ENCODE measurements at regions not wholly inside any gene's neighbourhood (a gene's known extent, or its start where the extent isn't known, plus 50 kb on each side); places are given as distances from the start of the nearest gene placed in this dataset.

- in situ Hi-C loops (cut with MboI) (no loop called here), intact Hi-C loops (cut with micrococcal nuclease) (no loop called here)
- WGBS (ENCODE audit: insufficient coverage, low coverage, missing lambda C conversion rate): 0% methylated on average over 1 of the region's 1 CpG
- H2AFZ ChIP-seq (ENCODE audit: low read depth, low read length): no peak overlapping the region
- DNase-seq (ENCODE audit: extremely low read depth in 1 of 4, low spot score in 3 of 4) (no peak), ATAC-seq (no peak), FAIRE-seq (no peak)
- ChIA-PET POLR2A (interaction anchor here (1.3 kb wide), 1 partner anchor 11 kb away, joined by 5 read pairs; no protein-coding TSS in a partner anchor), CTCF (ENCODE audit: low intra/inter-chr PET ratio) (no interaction called here)
- H3K9ac ChIP-seq (ENCODE audit: insufficient read depth in 1 of 2, low read depth in 2 of 2, low read length in 2 of 2): no peak overlapping the region
- H3K4me3 ChIP-seq: no peak overlapping the region
- peaks cover 0 to 21% of the 10 kb centered on the region in 2 experiments; a peak in 1 of 5 replicates for H3K4me1 ChIP-seq (replicated peaks in 1 of 2; ENCODE audit: control insufficient read depth in 2 of 2, insufficient read depth in 2 of 2, low read length in 2 of 2)
- no peak overlapping the region for H3K27ac ChIP-seq (ENCODE audit: extremely low read depth, low read depth, low read length)
- no TSS peak for BruUV-seq (replicated peaks)
- H4K20me1 ChIP-seq (replicated peaks; ENCODE audit: control insufficient read depth, insufficient read depth, low read length): no peaks in the 10 kb centered on the region
- TF ChIP-seq CBFA2T3 (IDR thresholded peaks at IDR 0.05) (no peak), ZNF655 (CRISPR knock-in tag; IDR thresholded peaks at IDR 0.05) (no peak), TEAD4 (IDR thresholded peaks at IDR 0.05; ENCODE audit: low read length) (no peak), TEAD4 (CRISPR knock-in tag; IDR thresholded peaks at IDR 0.05; ENCODE audit: borderline replicate concordance) (no peak), MYNN (IDR thresholded peaks at IDR 0.05) (no peak), MYNN (CRISPR knock-in tag; IDR thresholded peaks at IDR 0.05) (no peak), SNRNP70 (optimal IDR thresholded peaks at IDR 0.05; ENCODE audit: low read depth, low read length) (no peak), GTF2F1 (IDR thresholded peaks at IDR 0.05; ENCODE audit: low read depth, low read length) (no peak), TCF7 (IDR thresholded peaks at IDR 0.05; ENCODE audit: borderline replicate concordance) (no peak), RBM22 (IDR thresholded peaks at IDR 0.05; ENCODE audit: low read depth, low read length, poor library complexity, severe bottlenecking) (no peak), SIRT6 (IDR thresholded peaks at IDR 0.05; ENCODE audit: low read depth, low read length) (no peak), ZNF140 (CRISPR knock-in tag; IDR thresholded peaks at IDR 0.05) (no peak)
- no peak overlapping the region for H3K4me2 ChIP-seq (ENCODE audit: insufficient read depth, low read length)
- peaks cover 28 to 39% of the 10 kb centered on the region in 2 experiments; a peak in 4 of 5 replicates for H3K27me3 ChIP-seq (ENCODE audit: control insufficient read depth in 2 of 2, insufficient read depth in 2 of 2, low read length in 2 of 2)
- H3K9me1 ChIP-seq (ENCODE audit: control insufficient read depth, insufficient read depth, low read length): no peaks in the 10 kb centered on the region
- H3K36me3 ChIP-seq (ENCODE audit: control insufficient read depth, insufficient read depth, low read length): no peaks in the 10 kb centered on the region
- H3K79me2 ChIP-seq (ENCODE audit: control insufficient read depth, insufficient read depth, low read length): no peaks in the 10 kb centered on the region
- H3K9me3 ChIP-seq (replicated peaks; ENCODE audit: control insufficient read depth, insufficient read depth, low read depth, low read length): no peaks in the 10 kb centered on the region
These were observed 72.9 kb downstream of the ASCL4 start for GRCh38 chr12:107847430-107847829.

Measured in K562 (cell line).